Stimulated activated CD8-positive, alpha-beta memory T cell treated with anti-CD3 and anti-CD28 coated beads, Interleukin-4, amount 100 ng/mL, for 48 hours (primary cell): ENCODE measurements at regions not wholly inside any gene's neighbourhood (a gene's known extent, or its start where the extent isn't known, plus 50 kb on each side); places are given as distances from the start of the nearest gene placed in this dataset.

Source experiments
- DNase-seq: peaks from one replicate; pipeline ENCODE4 v3.0.0-alpha.2; 2020

- no peak for DNase-seq
Observed at GRCh38 chr3:174675406-174675805, 183.7 kb upstream of the NAALADL2 start.

- DNase-seq = no peak
Observed at GRCh38 chr3:174681784-174682183, 177.3 kb upstream of the NAALADL2 start.

- DNase-seq = no peak
Observed at GRCh38 chr3:174685796-174686195, 173.3 kb upstream of the NAALADL2 start.

GRCh38 chr3:174697310-174697709, 161.8 kb upstream of the NAALADL2 start:
- no peak for DNase-seq

- DNase-seq = no peak
Observed at GRCh38 chr3:174700736-174701135, 158.4 kb upstream of the NAALADL2 start.

- no peak for DNase-seq
Observed at GRCh38 chr3:174710612-174711011, 148.5 kb upstream of the NAALADL2 start.

GRCh38 chr3:174715386-174715785, 143.7 kb upstream of the NAALADL2 start:
- no peak for DNase-seq

GRCh38 chr3:174716956-174717505, 142.1 kb upstream of the NAALADL2 start:
- DNase-seq = no peak

GRCh38 chr3:174720717-174721116, 138.4 kb upstream of the NAALADL2 start:
- DNase-seq = no peak

GRCh38 chr3:174725303-174725702, 133.8 kb upstream of the NAALADL2 start:
- no peak for DNase-seq

GRCh38 chr3:174737966-174738365, 121.2 kb upstream of the NAALADL2 start:
- no peak for DNase-seq

- no peak for DNase-seq
Observed at GRCh38 chr3:174749143-174749542, 110.0 kb upstream of the NAALADL2 start.

GRCh38 chr3:174755833-174756829, 103.0 kb upstream of the NAALADL2 start:
- no peak for DNase-seq

GRCh38 chr3:174758943-174759342, 100.2 kb upstream of the NAALADL2 start:
- no peak for DNase-seq

GRCh38 chr3:174767406-174767805, 91.7 kb upstream of the NAALADL2 start:
- DNase-seq = no peak

- no peak for DNase-seq
Observed at GRCh38 chr3:174767853-174768382, 91.2 kb upstream of the NAALADL2 start.

- DNase-seq = no peak
Observed at GRCh38 chr3:174769171-174769570, 90.0 kb upstream of the NAALADL2 start.

GRCh38 chr3:174775603-174776002, 83.5 kb upstream of the NAALADL2 start:
- DNase-seq = no peak

GRCh38 chr3:174776123-174776522, 83.0 kb upstream of the NAALADL2 start:
- DNase-seq = no peak

GRCh38 chr3:174776636-174777035, 82.5 kb upstream of the NAALADL2 start:
- DNase-seq = no peak

- no peak for DNase-seq
Observed at GRCh38 chr3:174777813-174778212, 81.3 kb upstream of the NAALADL2 start.

- DNase-seq = no peak
Observed at GRCh38 chr3:174783502-174783901, 75.6 kb upstream of the NAALADL2 start.

GRCh38 chr3:174784206-174784934, 74.8 kb upstream of the NAALADL2 start:
- DNase-seq = no peak
